K562 (cell line): ENCODE measurements at regions not wholly inside any gene's neighbourhood (a gene's known extent, or its start where the extent isn't known, plus 50 kb on each side); places are given as distances from the start of the nearest gene placed in this dataset.

ENCODE experiments used
- ATAC-seq: fragments of 200-7000 bp; cut with Tn5 transposase; 3 replicates; pipeline ENCODE4 v1.9.1; 2020; ENCODE audit warnings: moderate library complexity
- BruUV-seq: library from RNA; stranded (reverse); fragments of 400-500 nt; replicated peaks from 2 replicates; lab custom pipeline; 2021; lab: Mats Ljungman, UMichigan
- CTCF ChIA-PET: fragments of 300-600 bp; formaldehyde crosslinking; extraction: SDS; loops from one replicate; lab custom pipeline; 2021; ENCODE audit warnings: low intra/inter-chr PET ratio; lab: Yijun Ruan, JAX
- POLR2A ChIA-PET: fragments of 300-600, 350-650 bp; sonication (Branson Sonifier 250); formaldehyde crosslinking; extraction: SDS; loops from one replicate; lab custom pipeline; 2021; ENCODE audit warnings: antibody characterized with exemption, inconsistent platforms; lab: Yijun Ruan, JAX
- DNase-seq, 4 experiments: peaks; one replicate each; pipeline versions ENCODE4 v3.0.0 to v3.0.0-alpha.2; 2011 to 2018; ENCODE audit warnings: low spot score in 3 of 4, mixed read lengths in 3 of 4; ENCODE audit errors: extremely low read depth in 1 of 4
- FAIRE-seq: peaks from 2 replicates; lab custom pipeline; 2011; peaks lifted over from hg19 to GRCh38; lab: Jason Lieb, UNC
- H2AFZ ChIP-seq: 2 replicates; pipeline ENCODE4 v1.6.0; 2011; ENCODE audit warnings: low read depth, low read length, control low read depth, inconsistent platforms
- H3K27ac ChIP-seq: fragments of 200-600 bp; 3 replicates; pipeline ENCODE4 v1.8.0; 2011; ENCODE audit warnings: low read depth, mild to moderate bottlenecking, control low read depth, inconsistent platforms, low read length, moderate library complexity, mixed read lengths; ENCODE audit errors: extremely low read depth
- H3K27me3 ChIP-seq, 2 experiments: fragments of 300-600 bp in 1 of 2; 2 replicates in 1 of 2; 3 replicates in 1 of 2; pipeline versions ENCODE4 v1.6.0 to v1.8.0; 2011; ENCODE audit warnings: inconsistent platforms in 2 of 2, low read length in 2 of 2, mild to moderate bottlenecking in 1 of 2, mixed read lengths in 1 of 2, moderate library complexity in 1 of 2; ENCODE audit not compliant: control insufficient read depth in 2 of 2, insufficient read depth in 2 of 2
- H3K36me3 ChIP-seq: fragments of 300-600 bp; 3 replicates; pipeline ENCODE4 v1.8.0; 2011; ENCODE audit warnings: mild to moderate bottlenecking, low read length, inconsistent platforms; ENCODE audit not compliant: control insufficient read depth, insufficient read depth
- H3K4me1 ChIP-seq, 2 experiments: fragments of 200-600 bp in 1 of 2; replicated peaks in 1 of 2; 2 replicates in 1 of 2; 3 replicates in 1 of 2; pipeline versions ENCODE4 v1.5.1 to v1.8.0; 2011; ENCODE audit warnings: inconsistent platforms in 2 of 2, low read length in 2 of 2, mild to moderate bottlenecking in 1 of 2, mixed read lengths in 1 of 2, moderate library complexity in 1 of 2; ENCODE audit not compliant: control insufficient read depth in 2 of 2, insufficient read depth in 2 of 2
- H3K4me2 ChIP-seq: 2 replicates; pipeline ENCODE4 v1.6.1; 2011; ENCODE audit warnings: low read length, control low read depth, inconsistent platforms, mixed read lengths; ENCODE audit not compliant: insufficient read depth
- H3K4me3 ChIP-seq: fragments of 200-600 bp; sonication (generic), shearing (Covaris generic); 2 replicates; pipeline ENCODE4 v1.5.1; 2016; ENCODE audit warnings: control low read depth, inconsistent platforms
- H3K79me2 ChIP-seq: fragments of 200-600 bp; 3 replicates; pipeline ENCODE4 v1.8.0; 2011; ENCODE audit warnings: low read length, inconsistent platforms; ENCODE audit not compliant: control insufficient read depth, insufficient read depth
- H3K9ac ChIP-seq, 2 experiments: 2 replicates each; pipeline versions ENCODE4 v1.6.0 to v1.6.1; 2011; ENCODE audit warnings: low read depth in 2 of 2, low read length in 2 of 2, control low read depth in 1 of 2, inconsistent platforms in 1 of 2, mild to moderate bottlenecking in 1 of 2, mixed read lengths in 1 of 2; ENCODE audit not compliant: insufficient read depth in 1 of 2
- H3K9me1 ChIP-seq: one replicate; pipeline ENCODE4 v1.6.0; 2011; ENCODE audit warnings: inconsistent platforms, mild to moderate bottlenecking, low read length, moderate library complexity; ENCODE audit not compliant: control insufficient read depth, insufficient read depth
- H3K9me3 ChIP-seq: replicated peaks from 2 replicates; pipeline ENCODE4 v1.5.1; 2011; ENCODE audit warnings: low read depth, low read length, inconsistent platforms; ENCODE audit not compliant: control insufficient read depth, insufficient read depth
- H4K20me1 ChIP-seq: replicated peaks from 2 replicates; pipeline ENCODE4 v1.6.1; 2011; ENCODE audit warnings: low read length, inconsistent platforms, mixed read lengths; ENCODE audit not compliant: control insufficient read depth, insufficient read depth
- ARID2 ChIP-seq: fragments of 450-650 bp; IDR thresholded peaks from 2 replicates; pipeline ENCODE4 v1.6.1; 2017; ENCODE audit warnings: antibody characterized with exemption, mild to moderate bottlenecking
- CBFA2T2 ChIP-seq: fragments of 450-650 bp; conservative IDR thresholded peaks from 2 replicates; pipeline ENCODE4 v1.6.1; 2017; ENCODE audit warnings: mild to moderate bottlenecking
- GATA2 ChIP-seq: sonication (generic); formaldehyde crosslinking; IDR thresholded peaks from 2 replicates; pipeline ENCODE4 v1.4.0; 2020; ENCODE audit warnings: mild to moderate bottlenecking, missing genetic modification reagents
- HMGN3 ChIP-seq: IDR thresholded peaks from 2 replicates; pipeline ENCODE4 v1.6.1; 2011; ENCODE audit warnings: borderline replicate concordance, low read depth, mild to moderate bottlenecking, mixed read lengths, low read length; ENCODE audit not compliant: insufficient read length; ENCODE audit errors: extremely low read depth
- HNRNPL ChIP-seq: fragments of 200-400 bp; formaldehyde crosslinking; IDR thresholded peaks from 2 replicates; pipeline ENCODE4 v1.6.1; 2017; ENCODE audit warnings: low read depth, mild to moderate bottlenecking, low read length
- NR2C1 ChIP-seq, 2 experiments: fragments of 450-650 bp; IDR thresholded peaks; 2 replicates each; pipeline ENCODE4 v1.6.1; 2017; ENCODE audit warnings: mild to moderate bottlenecking in 2 of 2, antibody characterized with exemption in 1 of 2, inconsistent platforms in 1 of 2, missing compliant biosample characterization in 1 of 2, missing genetic modification characterization in 1 of 2
- PTTG1 ChIP-seq: fragments of 450-650 bp; IDR thresholded peaks from 2 replicates; pipeline ENCODE4 v1.6.1; 2016; ENCODE audit warnings: low read depth, mild to moderate bottlenecking, missing genetic modification characterization, missing compliant biosample characterization
- RFX7 ChIP-seq: fragments of 250-450 bp; sonication (Bioruptor Pico); IDR thresholded peaks from 2 replicates; pipeline ENCODE4 v1.5.1; 2021; ENCODE audit warnings: mild to moderate bottlenecking
- SMARCA5 ChIP-seq: fragments of 450-650 bp; IDR thresholded peaks from 2 replicates; pipeline ENCODE4 v1.6.1; 2016
- TCF3 ChIP-seq: sonication (generic); formaldehyde crosslinking; IDR thresholded peaks from 2 replicates; pipeline ENCODE4 v1.4.0; 2020; ENCODE audit warnings: mild to moderate bottlenecking, missing genetic modification reagents
- ZNF140 ChIP-seq: fragments of 250-450 bp; sonication (Bioruptor Pico); IDR thresholded peaks from 2 replicates; pipeline ENCODE4 v1.8.0; 2021; ENCODE audit warnings: moderate library complexity, mild to moderate bottlenecking, inconsistent platforms
- ZNF316 ChIP-seq: fragments of 450-650 bp; IDR thresholded peaks from 2 replicates; pipeline ENCODE4 v1.6.1; 2016
- WGBS: fragments of 100-300 bp; shearing (Covaris generic); methylation state at CpG from one replicate; pipeline ENCODE4 v1.1.6; 2016; ENCODE audit warnings: low coverage, mixed read lengths; ENCODE audit not compliant: insufficient coverage; ENCODE audit errors: missing lambda C conversion rate; 5-methylcytosine and 5-hydroxymethylcytosine counted together
- in situ Hi-C: fragments of 300-500 bp; cut with MboI; formaldehyde crosslinking; loops from 4 replicates; pipeline ENCODE4 v1.15.0; 2018; ENCODE audit warnings: inconsistent platforms, mixed read lengths
- intact Hi-C: fragments of 100-400 bp; cut with micrococcal nuclease; formaldehyde crosslinking; loops from 2 replicates; pipeline ENCODE4 v1.14.2; 2022
- TF ChIP-seq, protein P1 (sequence below): IDR thresholded peaks from 2 replicates; pipeline ENCODE4 v1.6.1; 2016; ENCODE audit warnings: missing genetic modification characterization, missing compliant biosample characterization
- TF ChIP-seq, protein P2 (sequence below): fragments of 250-450 bp; sonication (Bioruptor Pico); IDR thresholded peaks from 2 replicates; pipeline ENCODE4 v1.5.0; 2021
- TF ChIP-seq, protein P3 (sequence below), 2 experiments: fragments of 450-650 bp in 1 of 2; IDR thresholded peaks; 2 replicates each; pipeline ENCODE4 v1.6.1; 2011 to 2017; ENCODE audit warnings: low read depth in 2 of 2, antibody characterized with exemption in 1 of 2, borderline replicate concordance in 1 of 2, low read length in 1 of 2, mild to moderate bottlenecking in 1 of 2, mixed read lengths in 1 of 2; ENCODE audit not compliant: control insufficient read depth in 1 of 2
- TF ChIP-seq, protein P4 (sequence below): fragments of 450-650 bp; IDR thresholded peaks from 2 replicates; pipeline ENCODE4 v1.6.1; 2018; ENCODE audit warnings: mild to moderate bottlenecking, low read depth; ENCODE audit not compliant: partially characterized antibody

DNA sequence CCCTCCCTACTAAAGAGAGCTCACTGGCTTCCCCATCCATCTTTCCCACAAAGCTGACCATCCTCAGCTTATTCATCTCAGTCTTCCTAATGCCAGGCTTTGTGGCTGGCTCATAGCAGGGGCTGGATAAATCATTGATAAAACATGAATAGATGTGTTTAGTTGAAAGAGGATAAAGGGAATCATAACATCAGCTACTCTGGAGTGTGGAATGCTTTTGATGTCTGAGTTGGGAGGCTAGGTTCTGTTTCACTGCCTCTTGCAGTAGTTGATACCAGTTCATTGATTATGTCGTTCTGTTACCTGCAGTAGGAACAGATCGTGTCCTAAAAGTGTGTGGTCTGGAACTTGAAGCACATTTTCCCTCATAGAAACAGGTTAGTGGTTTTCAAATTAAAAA lies 66.3 kb upstream of the HK2 start:
- Histone ChIP-seq H3K27ac (no peak overlapping the region), H3K4me1 (no peaks in the 10 kb centered on the region), H4K20me1 (no peaks in the 10 kb centered on the region), H3K4me2 (no peak overlapping the region), H3K9ac (no peak overlapping the region), H3K9me1 (no peaks in the 10 kb centered on the region), H3K79me2 (no peaks in the 10 kb centered on the region), H3K27me3 (peaks cover 5 to 35% of the 10 kb centered on the region in 2 experiments; a peak in 3 of 5 replicates), H3K9me3 (no peaks in the 10 kb centered on the region), H2AFZ (no peak overlapping the region), H3K4me3 (no peak overlapping the region), H3K36me3 (no peaks in the 10 kb centered on the region)
- FAIRE-seq (no peak), DNase-seq (no peak), ATAC-seq (no peak)
- ChIA-PET POLR2A (no interaction called here), CTCF (no interaction called here)
- in situ Hi-C loops (no loop called here), intact Hi-C loops (no loop called here)
- 0% methylated on average over 2 of the region's 2 CpGs for WGBS
- BruUV-seq: no TSS peak
- TF ChIP-seq HMGN3 (no peak), SMARCA5 (no peak), NR2C1 (IDR thresholded peaks at IDR 0.05) (no peak), NR2C1 (tag; IDR thresholded peaks at IDR 0.05) (no peak), RFX7 (CRISPR knock-in tag) (no peak), PTTG1 (tag) (no peak), ARID2 (no peak), GATA2 (no peak), ZNF316 (no peak), CBFA2T2 (no peak), HNRNPL (no peak), TCF3 (CRISPR knock-in tag) (no peak), ZNF140 (CRISPR knock-in tag) (no peak)
- TF ChIP-seq, protein P1, sequence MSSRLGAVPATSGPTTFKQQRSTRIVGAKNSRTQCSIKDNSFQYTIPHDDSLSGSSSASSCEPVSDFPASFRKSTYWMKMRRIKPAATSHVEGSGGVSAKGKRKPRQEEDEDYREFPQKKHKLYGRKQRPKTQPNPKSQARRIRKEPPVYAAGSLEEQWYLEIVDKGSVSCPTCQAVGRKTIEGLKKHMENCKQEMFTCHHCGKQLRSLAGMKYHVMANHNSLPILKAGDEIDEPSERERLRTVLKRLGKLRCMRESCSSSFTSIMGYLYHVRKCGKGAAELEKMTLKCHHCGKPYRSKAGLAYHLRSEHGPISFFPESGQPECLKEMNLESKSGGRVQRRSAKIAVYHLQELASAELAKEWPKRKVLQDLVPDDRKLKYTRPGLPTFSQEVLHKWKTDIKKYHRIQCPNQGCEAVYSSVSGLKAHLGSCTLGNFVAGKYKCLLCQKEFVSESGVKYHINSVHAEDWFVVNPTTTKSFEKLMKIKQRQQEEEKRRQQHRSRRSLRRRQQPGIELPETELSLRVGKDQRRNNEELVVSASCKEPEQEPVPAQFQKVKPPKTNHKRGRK (tag): no peak
- TF ChIP-seq, protein P2, sequence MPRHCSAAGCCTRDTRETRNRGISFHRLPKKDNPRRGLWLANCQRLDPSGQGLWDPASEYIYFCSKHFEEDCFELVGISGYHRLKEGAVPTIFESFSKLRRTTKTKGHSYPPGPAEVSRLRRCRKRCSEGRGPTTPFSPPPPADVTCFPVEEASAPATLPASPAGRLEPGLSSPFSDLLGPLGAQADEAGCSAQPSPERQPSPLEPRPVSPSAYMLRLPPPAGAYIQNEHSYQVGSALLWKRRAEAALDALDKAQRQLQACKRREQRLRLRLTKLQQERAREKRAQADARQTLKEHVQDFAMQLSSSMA (CRISPR knock-in tag): no peak
- TF ChIP-seq, protein P3, sequence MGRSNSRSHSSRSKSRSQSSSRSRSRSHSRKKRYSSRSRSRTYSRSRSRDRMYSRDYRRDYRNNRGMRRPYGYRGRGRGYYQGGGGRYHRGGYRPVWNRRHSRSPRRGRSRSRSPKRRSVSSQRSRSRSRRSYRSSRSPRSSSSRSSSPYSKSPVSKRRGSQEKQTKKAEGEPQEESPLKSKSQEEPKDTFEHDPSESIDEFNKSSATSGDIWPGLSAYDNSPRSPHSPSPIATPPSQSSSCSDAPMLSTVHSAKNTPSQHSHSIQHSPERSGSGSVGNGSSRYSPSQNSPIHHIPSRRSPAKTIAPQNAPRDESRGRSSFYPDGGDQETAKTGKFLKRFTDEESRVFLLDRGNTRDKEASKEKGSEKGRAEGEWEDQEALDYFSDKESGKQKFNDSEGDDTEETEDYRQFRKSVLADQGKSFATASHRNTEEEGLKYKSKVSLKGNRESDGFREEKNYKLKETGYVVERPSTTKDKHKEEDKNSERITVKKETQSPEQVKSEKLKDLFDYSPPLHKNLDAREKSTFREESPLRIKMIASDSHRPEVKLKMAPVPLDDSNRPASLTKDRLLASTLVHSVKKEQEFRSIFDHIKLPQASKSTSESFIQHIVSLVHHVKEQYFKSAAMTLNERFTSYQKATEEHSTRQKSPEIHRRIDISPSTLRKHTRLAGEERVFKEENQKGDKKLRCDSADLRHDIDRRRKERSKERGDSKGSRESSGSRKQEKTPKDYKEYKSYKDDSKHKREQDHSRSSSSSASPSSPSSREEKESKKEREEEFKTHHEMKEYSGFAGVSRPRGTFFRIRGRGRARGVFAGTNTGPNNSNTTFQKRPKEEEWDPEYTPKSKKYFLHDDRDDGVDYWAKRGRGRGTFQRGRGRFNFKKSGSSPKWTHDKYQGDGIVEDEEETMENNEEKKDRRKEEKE (IDR thresholded peaks at IDR 0.05; ENCODE audit: borderline replicate concordance in 1 of 2, control insufficient read depth in 1 of 2, low read depth in 2 of 2, low read length in 1 of 2): no peak
- TF ChIP-seq, protein P4, sequence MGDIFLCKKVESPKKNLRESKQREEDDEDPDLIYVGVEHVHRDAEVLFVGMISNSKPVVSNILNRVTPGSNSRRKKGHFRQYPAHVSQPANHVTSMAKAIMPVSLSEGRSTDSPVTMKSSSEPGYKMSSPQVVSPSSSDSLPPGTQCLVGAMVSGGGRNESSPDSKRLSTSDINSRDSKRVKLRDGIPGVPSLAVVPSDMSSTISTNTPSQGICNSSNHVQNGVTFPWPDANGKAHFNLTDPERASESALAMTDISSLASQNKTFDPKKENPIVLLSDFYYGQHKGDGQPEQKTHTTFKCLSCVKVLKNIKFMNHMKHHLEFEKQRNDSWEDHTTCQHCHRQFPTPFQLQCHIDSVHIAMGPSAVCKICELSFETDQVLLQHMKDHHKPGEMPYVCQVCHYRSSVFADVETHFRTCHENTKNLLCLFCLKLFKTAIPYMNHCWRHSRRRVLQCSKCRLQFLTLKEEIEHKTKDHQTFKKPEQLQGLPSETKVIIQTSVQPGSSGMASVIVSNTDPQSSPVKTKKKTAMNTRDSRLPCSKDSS: no peak
